H1 (cell line): ENCODE measurements at regions not wholly inside any gene's neighbourhood (a gene's known extent, or its start where the extent isn't known, plus 50 kb on each side); places are given as distances from the start of the nearest gene placed in this dataset.
A peak's percentile ranks its signal among the peaks of the same experiment; 100 is the strongest.

Experiments
- CTCF ChIP-seq, 3 experiments: IDR thresholded peaks; 1 replicate in 2 of 3; 2 replicates in 1 of 3; pipeline versions ENCODE4 v1.5.1 to v1.6.1; 2011; ENCODE audit warnings: low read length in 3 of 3, mild to moderate bottlenecking in 3 of 3, inconsistent platforms in 2 of 3, low read depth in 1 of 3, moderate library complexity in 1 of 3; ENCODE audit not compliant: insufficient read depth in 1 of 3; ENCODE audit errors: control extremely low read depth in 1 of 3

DNA sequence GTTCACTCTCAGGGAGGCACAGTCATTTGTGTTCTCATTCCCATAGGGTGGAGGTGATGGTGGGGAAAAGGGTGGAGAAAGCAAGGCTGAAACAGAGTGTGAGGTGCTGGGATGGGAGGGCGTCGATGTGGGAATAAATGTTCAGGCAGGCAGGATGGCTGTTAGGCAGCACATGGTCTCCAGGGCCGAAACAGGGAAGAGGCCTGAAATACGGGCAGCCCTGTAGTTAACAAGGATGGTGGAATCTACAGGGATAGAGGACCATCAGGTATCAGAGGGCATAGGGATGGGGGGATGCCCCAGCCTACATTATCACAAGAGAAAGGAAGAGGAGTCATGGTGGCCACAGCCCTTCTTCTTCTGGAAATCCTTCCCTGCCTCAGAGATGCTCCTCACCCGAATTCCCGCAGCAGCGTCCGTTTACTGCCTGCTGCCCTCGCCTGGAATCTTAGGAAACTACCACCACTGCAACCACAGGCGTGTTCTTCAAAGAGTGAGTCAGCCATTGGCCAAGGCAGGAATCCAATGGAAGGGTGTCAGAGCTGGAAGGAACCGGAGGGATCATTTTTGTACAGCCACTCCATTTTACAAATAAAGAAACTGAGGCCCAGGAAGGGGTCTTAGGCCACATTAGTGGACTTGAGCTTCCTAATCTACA is 49.7 kb upstream of the POMGNT2 start (continued):
- peak; percentile 69 to 80 (median 80) for TF ChIP-seq CTCF (IDR thresholded peaks at IDR 0.05; ENCODE audit: control extremely low read depth in 1 of 3, insufficient read depth in 1 of 3, low read depth in 1 of 3, low read length in 3 of 3)
